Smooth muscle cell (in vitro differentiated cells): ENCODE measurements at regions not wholly inside any gene's neighbourhood (a gene's known extent, or its start where the extent isn't known, plus 50 kb on each side); places are given as distances from the start of the nearest gene placed in this dataset.

Experiments
- DNase-seq: peaks from one replicate; lab custom pipeline; 2025; ENCODE audit not compliant: unreplicated experiment; lab: John Stamatoyannopoulos, UW
- H2AFZ ChIP-seq: fragments of 200-600 bp; sonication (generic); 2 replicates; pipeline ENCODE4 v1.6.0; 2016; ENCODE audit warnings: antibody characterized with exemption, low read depth, mild to moderate bottlenecking
- H3F3A ChIP-seq: fragments of 200-600 bp; sonication (generic); 2 replicates; pipeline ENCODE4 v1.6.0; 2017; ENCODE audit warnings: antibody characterized with exemption, low read depth
- H3K27ac ChIP-seq: fragments of 200-600 bp; sonication (generic); 2 replicates; pipeline ENCODE4 v1.5.1; 2016; ENCODE audit warnings: low read depth, mild to moderate bottlenecking
- H3K27me3 ChIP-seq: fragments of 200-600 bp; sonication (generic); 2 replicates; pipeline ENCODE4 v1.6.1; 2016; ENCODE audit warnings: low read depth, mild to moderate bottlenecking
- H3K36me3 ChIP-seq: fragments of 200-600 bp; sonication (generic); 2 replicates; pipeline ENCODE4 v1.5.1; 2016; ENCODE audit warnings: low read depth
- H3K4me1 ChIP-seq: fragments of 200-600 bp; sonication (generic); 2 replicates; pipeline ENCODE4 v1.5.1; 2016; ENCODE audit warnings: low read depth
- H3K4me2 ChIP-seq: fragments of 200-600 bp; sonication (generic); 2 replicates; pipeline ENCODE4 v1.6.0; 2016; ENCODE audit warnings: mild to moderate bottlenecking
- H3K4me3 ChIP-seq: fragments of 200-600 bp; sonication (generic); 2 replicates; pipeline ENCODE4 v1.5.1; 2016; ENCODE audit warnings: mild to moderate bottlenecking
- H3K79me2 ChIP-seq: fragments of 200-600 bp; sonication (generic); 2 replicates; pipeline ENCODE4 v1.6.0; 2016; ENCODE audit warnings: low read depth, mild to moderate bottlenecking
- H3K9ac ChIP-seq: fragments of 200-600 bp; sonication (generic); 2 replicates; pipeline ENCODE4 v1.6.0; 2016; ENCODE audit warnings: low read depth
- H3K9me3 ChIP-seq: fragments of 200-600 bp; sonication (generic); replicated peaks from 2 replicates; pipeline ENCODE4 v1.5.1; 2016; ENCODE audit warnings: low read depth
- H4K20me1 ChIP-seq: fragments of 200-600 bp; sonication (generic); 2 replicates; pipeline ENCODE4 v1.6.0; 2016; ENCODE audit warnings: low read depth
- WGBS: methylation state at CpG from one replicate; pipeline ENCODE4 v1.1.7; 2016; ENCODE audit warnings: low lambda C conversion rate; 5-methylcytosine and 5-hydroxymethylcytosine counted together
- TF ChIP-seq, protein P1 (sequence below): fragments of 200-600 bp; sonication (generic); IDR thresholded peaks from 2 replicates; pipeline ENCODE4 v1.5.1; 2017; ENCODE audit warnings: borderline replicate concordance, mild to moderate bottlenecking, antibody characterized with exemption; ENCODE audit not compliant: insufficient read depth, poor library complexity, severe bottlenecking

DNA sequence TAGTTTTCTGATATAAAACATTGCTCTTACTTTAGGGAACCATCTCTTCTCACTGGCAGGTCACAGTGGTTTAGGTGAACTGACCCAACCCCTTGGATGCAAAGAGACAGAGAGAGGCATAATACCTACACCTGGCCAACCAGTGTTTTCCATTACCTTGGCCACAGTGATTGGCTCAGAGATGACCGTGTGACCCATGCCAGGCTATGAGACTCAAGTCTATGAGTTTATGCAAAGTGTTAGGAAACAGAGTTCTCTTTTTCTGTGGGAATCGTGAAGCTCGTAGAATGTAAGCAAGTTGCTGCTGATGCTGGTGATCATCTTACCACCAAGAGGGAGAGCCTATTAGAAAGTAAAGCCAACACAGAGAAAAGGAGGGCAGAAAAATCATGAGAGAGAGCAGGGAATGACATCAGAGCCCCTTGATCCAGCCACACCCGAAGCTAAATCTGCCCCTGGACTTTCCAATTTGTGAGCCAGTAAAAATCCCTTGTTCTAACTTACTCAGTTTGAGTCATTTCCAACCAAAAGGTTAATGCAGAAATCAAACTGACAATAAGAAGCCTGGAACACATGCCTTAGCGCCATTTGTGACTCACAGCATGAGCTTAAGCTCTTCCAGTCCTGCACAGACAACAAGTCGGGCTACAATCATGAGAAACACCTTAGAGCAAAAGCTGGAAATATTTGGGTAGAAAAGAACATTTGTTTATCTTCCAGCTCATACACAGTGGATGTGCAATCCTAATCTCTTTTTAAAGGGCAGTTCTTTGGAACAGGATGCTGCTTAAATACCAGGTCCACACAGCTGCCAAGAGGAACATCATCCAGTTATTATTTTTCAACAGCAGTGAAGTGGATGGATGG, 81.3 kb upstream of the KAZN start:
- TF ChIP-seq, protein P1, sequence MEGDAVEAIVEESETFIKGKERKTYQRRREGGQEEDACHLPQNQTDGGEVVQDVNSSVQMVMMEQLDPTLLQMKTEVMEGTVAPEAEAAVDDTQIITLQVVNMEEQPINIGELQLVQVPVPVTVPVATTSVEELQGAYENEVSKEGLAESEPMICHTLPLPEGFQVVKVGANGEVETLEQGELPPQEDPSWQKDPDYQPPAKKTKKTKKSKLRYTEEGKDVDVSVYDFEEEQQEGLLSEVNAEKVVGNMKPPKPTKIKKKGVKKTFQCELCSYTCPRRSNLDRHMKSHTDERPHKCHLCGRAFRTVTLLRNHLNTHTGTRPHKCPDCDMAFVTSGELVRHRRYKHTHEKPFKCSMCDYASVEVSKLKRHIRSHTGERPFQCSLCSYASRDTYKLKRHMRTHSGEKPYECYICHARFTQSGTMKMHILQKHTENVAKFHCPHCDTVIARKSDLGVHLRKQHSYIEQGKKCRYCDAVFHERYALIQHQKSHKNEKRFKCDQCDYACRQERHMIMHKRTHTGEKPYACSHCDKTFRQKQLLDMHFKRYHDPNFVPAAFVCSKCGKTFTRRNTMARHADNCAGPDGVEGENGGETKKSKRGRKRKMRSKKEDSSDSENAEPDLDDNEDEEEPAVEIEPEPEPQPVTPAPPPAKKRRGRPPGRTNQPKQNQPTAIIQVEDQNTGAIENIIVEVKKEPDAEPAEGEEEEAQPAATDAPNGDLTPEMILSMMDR = no peak
- Histone ChIP-seq H4K20me1 (no peaks in the 10 kb centered on the region), H3K27ac (no peak overlapping the region), H3K9ac (no peak overlapping the region), H3K4me2 (no peak overlapping the region), H2AFZ (no peak overlapping the region), H3F3A (no peaks in the 10 kb centered on the region), H3K79me2 (no peaks in the 10 kb centered on the region), H3K27me3 (no peaks in the 10 kb centered on the region), H3K36me3 (no peaks in the 10 kb centered on the region), H3K9me3 (no peaks in the 10 kb centered on the region), H3K4me1 (peaks cover 13% of the 10 kb centered on the region), H3K4me3 (no peak overlapping the region)
- DNase-seq = no peak
- 54% methylated on average over 6 of the region's 6 CpGs for WGBS

DNA sequence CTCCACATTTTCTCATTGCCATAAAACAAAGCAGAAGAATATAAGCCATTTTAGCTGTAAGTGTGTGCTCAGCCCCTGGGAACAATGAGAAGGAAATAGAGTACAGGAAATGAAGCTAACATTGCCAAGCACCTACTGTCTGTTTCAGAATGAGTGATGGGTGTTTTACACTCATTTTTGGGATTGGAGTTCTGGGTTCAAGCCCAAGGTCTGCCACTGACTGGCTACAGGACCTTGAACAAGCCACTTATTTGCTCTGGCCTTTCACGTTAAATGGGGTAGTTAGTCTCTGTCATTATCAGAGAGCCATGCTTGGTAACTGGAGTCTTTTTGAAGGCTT, 80.7 kb upstream of the KAZN start:
- H3K9ac ChIP-seq = no peak overlapping the region
- 92% methylated on average over 1 of the region's 1 CpG for WGBS
- H3K27me3 ChIP-seq = no peaks in the 10 kb centered on the region
- no peak for DNase-seq
- H3F3A ChIP-seq = no peaks in the 10 kb centered on the region
- no peak overlapping the region for H3K4me2 ChIP-seq
- H3K9me3 ChIP-seq = no peaks in the 10 kb centered on the region
- no peak overlapping the region for H3K27ac ChIP-seq
- no peak overlapping the region for H2AFZ ChIP-seq
- H4K20me1 ChIP-seq = no peaks in the 10 kb centered on the region
- no peaks in the 10 kb centered on the region for H3K36me3 ChIP-seq
- H3K79me2 ChIP-seq = no peaks in the 10 kb centered on the region
- H3K4me3 ChIP-seq = no peak overlapping the region
- TF ChIP-seq, protein P1 = no peak
- H3K4me1 ChIP-seq = peaks cover 7% of the 10 kb centered on the region

DNA sequence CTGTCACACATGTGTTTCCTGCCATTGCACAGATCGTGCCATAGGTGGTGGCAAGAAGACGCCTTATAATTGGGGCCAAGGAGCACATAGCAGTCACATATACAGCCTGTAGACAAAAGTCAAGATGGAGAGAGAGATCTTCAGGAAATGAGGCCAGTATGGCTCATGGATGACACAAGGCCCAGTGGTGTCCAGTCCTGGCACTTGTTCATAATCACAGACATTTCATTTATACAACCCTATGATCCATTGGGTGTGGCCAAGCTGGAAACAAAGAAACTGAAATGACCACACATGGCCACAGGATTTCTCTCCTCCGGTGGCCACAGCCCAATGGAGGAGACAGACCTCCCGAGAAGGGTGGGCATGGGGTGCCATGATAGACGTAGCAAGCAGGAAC, 78.5 kb upstream of the KAZN start:
- no peaks in the 10 kb centered on the region for H4K20me1 ChIP-seq
- H3K9ac ChIP-seq = no peak overlapping the region
- 70% methylated on average over 5 of the region's 5 CpGs for WGBS
- H3F3A ChIP-seq = no peaks in the 10 kb centered on the region
- no peak overlapping the region for H3K4me3 ChIP-seq
- H3K4me1 ChIP-seq = no peaks in the 10 kb centered on the region
- H3K79me2 ChIP-seq = no peaks in the 10 kb centered on the region
- H3K4me2 ChIP-seq = no peak overlapping the region
- no peaks in the 10 kb centered on the region for H3K36me3 ChIP-seq
- peaks cover 6% of the 10 kb centered on the region for H3K27me3 ChIP-seq
- H3K27ac ChIP-seq = no peak overlapping the region
- DNase-seq = no peak
- TF ChIP-seq, protein P1 = no peak
- H2AFZ ChIP-seq = no peak overlapping the region
- H3K9me3 ChIP-seq = no peaks in the 10 kb centered on the region
